ENCODE measurements at regions not wholly inside any gene's neighbourhood (a gene's known extent, or its start where the extent isn't known, plus 50 kb on each side); places are given as distances from the start of the nearest gene placed in this dataset.
"Not testable (repeated sequence)": the region's sequence is repeated elsewhere in the genome, so short reads cannot be mapped to it uniquely, and the experiment has no call there.

DNA sequence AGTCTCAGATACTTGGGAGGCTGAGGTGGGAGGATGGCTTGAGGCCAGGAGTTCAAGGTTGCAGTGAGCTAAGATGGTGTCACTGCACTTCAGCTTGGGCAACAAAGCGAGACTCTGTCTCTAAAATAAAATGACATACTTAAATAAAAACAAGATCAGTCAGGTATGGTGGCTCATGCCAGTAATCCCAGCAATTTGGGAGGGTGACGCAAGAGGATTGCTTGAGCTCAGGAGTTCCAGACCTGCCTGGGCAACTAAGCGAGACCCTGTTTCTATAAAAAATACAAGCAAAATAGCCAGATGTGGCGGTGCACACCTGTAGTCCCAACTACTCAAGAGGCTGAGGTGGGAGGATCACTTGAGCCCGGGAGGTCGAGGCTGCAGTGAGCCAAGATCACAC, 149.6 kb downstream of the ZFP64 start:
- Mint-ChIP-seq H3K9me3 (ENCODE audit: low read depth, unreplicated experiment) (no peaks in the 10 kb centered on the region), H3K4me3 (ENCODE audit: low read depth, unreplicated experiment) (no peak overlapping the region), H3K4me1 (ENCODE audit: low read depth, unreplicated experiment) (peaks cover 7% of the 10 kb centered on the region), H3K36me3 (ENCODE audit: insufficient read depth, unreplicated experiment) (no peaks in the 10 kb centered on the region), H3K27ac (ENCODE audit: unreplicated experiment) (no peak overlapping the region), H3K27me3 (ENCODE audit: unreplicated experiment) (no peaks in the 10 kb centered on the region)
- DNase-seq = no peak
- no TSS peak for BruUV-seq (replicated peaks)
- CTCF ChIA-PET = no interaction called here
- TF ChIP-seq, protein P1, sequence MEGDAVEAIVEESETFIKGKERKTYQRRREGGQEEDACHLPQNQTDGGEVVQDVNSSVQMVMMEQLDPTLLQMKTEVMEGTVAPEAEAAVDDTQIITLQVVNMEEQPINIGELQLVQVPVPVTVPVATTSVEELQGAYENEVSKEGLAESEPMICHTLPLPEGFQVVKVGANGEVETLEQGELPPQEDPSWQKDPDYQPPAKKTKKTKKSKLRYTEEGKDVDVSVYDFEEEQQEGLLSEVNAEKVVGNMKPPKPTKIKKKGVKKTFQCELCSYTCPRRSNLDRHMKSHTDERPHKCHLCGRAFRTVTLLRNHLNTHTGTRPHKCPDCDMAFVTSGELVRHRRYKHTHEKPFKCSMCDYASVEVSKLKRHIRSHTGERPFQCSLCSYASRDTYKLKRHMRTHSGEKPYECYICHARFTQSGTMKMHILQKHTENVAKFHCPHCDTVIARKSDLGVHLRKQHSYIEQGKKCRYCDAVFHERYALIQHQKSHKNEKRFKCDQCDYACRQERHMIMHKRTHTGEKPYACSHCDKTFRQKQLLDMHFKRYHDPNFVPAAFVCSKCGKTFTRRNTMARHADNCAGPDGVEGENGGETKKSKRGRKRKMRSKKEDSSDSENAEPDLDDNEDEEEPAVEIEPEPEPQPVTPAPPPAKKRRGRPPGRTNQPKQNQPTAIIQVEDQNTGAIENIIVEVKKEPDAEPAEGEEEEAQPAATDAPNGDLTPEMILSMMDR (IDR thresholded peaks at IDR 0.05; ENCODE audit: unreplicated experiment) = no peak
- intact Hi-C loops (cut with micrococcal nuclease; ENCODE audit: unreplicated experiment) = no loop called here

DNA sequence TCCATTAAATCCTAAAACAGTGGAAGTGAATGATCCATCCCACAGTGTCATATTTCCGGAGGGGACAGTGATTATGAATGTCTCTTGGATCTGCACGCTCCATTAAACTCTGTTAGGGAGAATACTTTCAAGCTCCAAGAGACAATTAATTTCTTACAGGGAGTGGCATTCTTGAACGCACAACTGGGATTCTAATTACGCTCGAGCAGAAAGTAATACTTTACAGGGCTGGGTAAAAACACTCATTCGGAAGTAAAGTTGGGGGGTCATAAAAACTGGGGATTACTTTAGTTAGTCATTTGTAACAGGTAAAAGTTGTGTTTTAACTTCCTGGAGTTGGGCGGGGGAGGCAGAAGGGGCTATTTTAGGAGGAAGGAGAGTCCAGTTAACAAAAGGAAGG, 151.8 kb downstream of the ZFP64 start:
- Mint-ChIP-seq H3K9me3 (ENCODE audit: low read depth, unreplicated experiment) (no peaks in the 10 kb centered on the region), H3K36me3 (ENCODE audit: insufficient read depth, unreplicated experiment) (no peaks in the 10 kb centered on the region), H3K4me3 (ENCODE audit: low read depth, unreplicated experiment) (no peak overlapping the region), H3K27ac (ENCODE audit: unreplicated experiment) (no peak overlapping the region), H3K27me3 (ENCODE audit: unreplicated experiment) (no peaks in the 10 kb centered on the region), H3K4me1 (ENCODE audit: low read depth, unreplicated experiment) (peaks cover 7% of the 10 kb centered on the region)
- TF ChIP-seq, protein P1 (IDR thresholded peaks at IDR 0.05; ENCODE audit: unreplicated experiment) = no peak
- intact Hi-C loops (cut with micrococcal nuclease; ENCODE audit: unreplicated experiment) = no loop called here
- CTCF ChIA-PET = no interaction called here
- DNase-seq = no peak
- no TSS peak for BruUV-seq (replicated peaks)

DNA sequence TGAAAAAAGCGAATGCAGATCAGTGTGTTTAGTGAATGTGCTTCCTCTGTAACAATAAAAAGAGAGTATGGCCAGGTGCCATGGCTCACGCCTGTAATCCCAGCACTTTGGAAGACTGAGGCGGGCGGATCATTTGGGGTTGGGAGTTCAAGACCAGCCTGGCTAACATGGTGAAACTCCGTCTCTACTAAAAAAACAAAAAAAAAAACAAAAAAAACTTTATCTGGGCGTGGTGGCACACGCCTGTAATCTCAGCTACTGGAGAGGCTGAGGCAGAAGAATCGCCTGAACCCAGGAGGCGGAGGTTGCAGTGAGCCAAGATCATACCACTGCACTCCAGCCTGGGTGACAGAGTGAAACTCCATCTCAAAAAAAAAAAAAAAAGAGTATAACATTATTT, 152.9 kb downstream of the ZFP64 start:
- H3K4me1 Mint-ChIP-seq (ENCODE audit: low read depth, unreplicated experiment); H3K27ac Mint-ChIP-seq (ENCODE audit: unreplicated experiment); intact Hi-C loops (cut with micrococcal nuclease; ENCODE audit: unreplicated experiment); H3K9me3 Mint-ChIP-seq (ENCODE audit: low read depth, unreplicated experiment); H3K36me3 Mint-ChIP-seq (ENCODE audit: insufficient read depth, unreplicated experiment); H3K27me3 Mint-ChIP-seq (ENCODE audit: unreplicated experiment); DNase-seq; H3K4me3 Mint-ChIP-seq (ENCODE audit: low read depth, unreplicated experiment); BruUV-seq (replicated peaks): not testable (repeated sequence)
- CTCF ChIA-PET = interaction anchor here (0.7 kb wide), 1 partner anchor 1344 kb away, joined by 3 read pairs; no protein-coding TSS in a partner anchor

DNA sequence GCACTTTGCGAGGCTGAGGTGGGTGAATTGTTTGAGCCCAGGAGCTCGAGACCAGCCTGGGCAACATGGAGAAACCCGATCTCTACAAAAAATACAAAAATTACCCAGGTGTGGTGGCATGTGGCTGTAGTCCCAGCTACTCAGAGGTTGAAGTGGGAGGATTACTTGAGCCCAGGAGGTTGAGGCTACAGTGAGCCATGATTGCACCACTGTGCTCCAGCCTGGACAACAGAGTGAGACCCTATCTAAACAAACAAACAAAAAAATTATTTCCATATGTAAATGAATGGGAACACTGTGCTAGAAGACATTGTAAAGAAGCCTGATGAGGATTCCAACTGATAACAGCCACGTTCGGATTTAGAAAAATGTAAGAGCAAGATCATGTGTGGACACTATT, 154.2 kb downstream of the ZFP64 start:
- no peak for DNase-seq
- CTCF ChIA-PET = interaction anchor here (0.7 kb wide), 1 partner anchor 193 kb away, joined by 5 read pairs; no protein-coding TSS in a partner anchor
- Mint-ChIP-seq H3K4me3 (ENCODE audit: low read depth, unreplicated experiment) (no peak overlapping the region), H3K27me3 (ENCODE audit: unreplicated experiment) (no peaks in the 10 kb centered on the region), H3K4me1 (ENCODE audit: low read depth, unreplicated experiment) (peaks cover 7% of the 10 kb centered on the region), H3K36me3 (ENCODE audit: insufficient read depth, unreplicated experiment) (no peaks in the 10 kb centered on the region), H3K9me3 (ENCODE audit: low read depth, unreplicated experiment) (no peaks in the 10 kb centered on the region), H3K27ac (ENCODE audit: unreplicated experiment) (no peak overlapping the region)
- intact Hi-C loops (cut with micrococcal nuclease; ENCODE audit: unreplicated experiment) = no loop called here
- no TSS peak for BruUV-seq (replicated peaks)
- TF ChIP-seq, protein P1 (IDR thresholded peaks at IDR 0.05; ENCODE audit: unreplicated experiment) = no peak

DNA sequence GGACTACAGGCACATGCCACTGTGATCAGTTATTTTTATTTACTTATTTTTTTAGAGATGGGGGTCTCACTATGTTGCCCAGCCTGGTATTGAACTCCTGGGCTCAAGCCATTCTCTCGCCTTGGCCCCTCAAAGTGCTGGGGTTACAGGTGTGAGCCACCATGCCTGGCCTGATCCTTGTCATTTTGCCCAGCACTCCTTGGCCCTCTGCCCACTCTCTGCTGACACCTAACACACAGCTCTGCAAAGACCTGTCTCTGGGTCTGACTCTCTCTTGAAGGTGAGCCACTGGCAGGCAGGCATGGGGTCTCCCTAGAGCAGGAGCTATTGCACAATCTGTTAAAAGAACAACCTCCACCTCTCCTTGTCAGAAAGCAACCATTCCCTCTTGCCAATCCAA, 155.6 kb downstream of the ZFP64 start:
- Mint-ChIP-seq H3K36me3 (ENCODE audit: insufficient read depth, unreplicated experiment) (no peaks in the 10 kb centered on the region), H3K4me1 (ENCODE audit: low read depth, unreplicated experiment) (peaks cover 7% of the 10 kb centered on the region), H3K4me3 (ENCODE audit: low read depth, unreplicated experiment) (no peak overlapping the region), H3K27me3 (ENCODE audit: unreplicated experiment) (no peaks in the 10 kb centered on the region), H3K27ac (ENCODE audit: unreplicated experiment) (no peak overlapping the region), H3K9me3 (ENCODE audit: low read depth, unreplicated experiment) (no peaks in the 10 kb centered on the region)
- TF ChIP-seq, protein P1 (IDR thresholded peaks at IDR 0.05; ENCODE audit: unreplicated experiment) = no peak
- intact Hi-C loops (cut with micrococcal nuclease; ENCODE audit: unreplicated experiment) = no loop called here
- BruUV-seq (replicated peaks) = no TSS peak
- peak; percentile 12 for DNase-seq
- CTCF ChIA-PET = no interaction called here
